ENCODE measurements at regions not wholly inside any gene's neighbourhood (a gene's known extent, or its start where the extent isn't known, plus 50 kb on each side); places are given as distances from the start of the nearest gene placed in this dataset.
"Not testable (repeated sequence)": the region's sequence is repeated elsewhere in the genome, so short reads cannot be mapped to it uniquely, and the experiment has no call there.

DNA sequence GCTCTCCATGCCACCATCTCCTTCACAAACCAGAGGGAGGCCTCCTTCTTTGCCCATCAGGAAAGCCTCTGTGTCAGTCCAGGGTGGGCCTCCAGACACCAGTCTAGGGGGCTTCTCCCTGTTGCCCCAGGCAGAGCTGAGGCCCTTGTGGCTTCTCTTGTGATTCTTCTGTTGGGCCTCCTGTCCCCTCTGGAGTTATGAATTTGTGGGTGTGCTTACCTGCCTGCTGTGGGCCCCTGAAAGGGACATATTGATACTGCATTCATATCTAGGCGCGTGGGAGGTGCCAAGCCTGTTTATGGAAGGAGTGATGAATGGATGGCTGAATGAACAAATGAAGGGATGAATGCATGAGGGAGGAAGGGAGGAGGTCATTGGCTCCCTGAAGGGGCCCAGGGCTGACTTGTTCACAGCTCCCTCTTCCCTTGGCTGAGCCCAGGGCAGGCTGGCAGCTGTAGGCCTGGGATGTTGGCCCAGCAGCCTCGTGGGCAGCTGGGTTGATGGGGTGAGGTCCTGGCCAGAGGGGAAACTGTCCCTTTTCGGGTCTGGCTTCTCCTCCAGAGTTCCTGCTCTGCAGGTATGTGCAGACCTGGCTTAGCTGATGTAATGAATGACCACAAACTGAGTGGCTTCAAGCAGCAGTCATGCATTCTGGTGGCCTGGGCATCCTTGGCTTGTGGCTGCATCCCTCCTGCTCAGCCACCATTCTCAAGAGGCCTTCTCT, 195.4 kb downstream of the GOLGA6L6 start:
- DNase-seq (ENCODE audit: low read depth): no peak

DNA sequence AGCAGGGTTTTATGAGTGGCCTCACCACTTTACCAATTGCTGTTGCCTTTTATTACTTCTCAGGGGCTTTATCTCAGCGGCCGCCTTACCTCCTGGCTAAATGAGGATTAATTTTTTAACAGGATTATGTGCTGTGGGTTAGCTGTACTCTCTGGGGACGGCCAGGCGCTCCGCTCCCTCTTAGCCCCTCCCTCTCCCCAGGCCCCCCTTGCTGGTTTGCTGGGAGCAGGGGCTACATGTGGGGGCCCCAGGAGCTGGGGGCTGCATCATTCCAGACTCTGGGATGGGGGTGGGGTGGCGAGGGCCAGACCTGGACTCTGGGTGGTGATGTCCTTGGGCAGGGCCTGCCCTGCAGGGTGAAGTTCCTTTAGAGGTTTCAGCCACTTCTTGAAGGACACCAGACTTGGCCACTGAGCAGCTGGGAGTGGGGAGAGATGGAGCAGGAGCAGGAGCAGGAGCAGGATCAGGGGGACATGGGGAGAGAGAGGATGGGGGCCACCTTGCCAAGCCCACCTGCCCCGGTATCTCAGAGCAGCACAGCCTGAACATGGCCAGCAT, 196.1 kb downstream of the GOLGA6L6 start:
- no peak for DNase-seq (ENCODE audit: low read depth)

DNA sequence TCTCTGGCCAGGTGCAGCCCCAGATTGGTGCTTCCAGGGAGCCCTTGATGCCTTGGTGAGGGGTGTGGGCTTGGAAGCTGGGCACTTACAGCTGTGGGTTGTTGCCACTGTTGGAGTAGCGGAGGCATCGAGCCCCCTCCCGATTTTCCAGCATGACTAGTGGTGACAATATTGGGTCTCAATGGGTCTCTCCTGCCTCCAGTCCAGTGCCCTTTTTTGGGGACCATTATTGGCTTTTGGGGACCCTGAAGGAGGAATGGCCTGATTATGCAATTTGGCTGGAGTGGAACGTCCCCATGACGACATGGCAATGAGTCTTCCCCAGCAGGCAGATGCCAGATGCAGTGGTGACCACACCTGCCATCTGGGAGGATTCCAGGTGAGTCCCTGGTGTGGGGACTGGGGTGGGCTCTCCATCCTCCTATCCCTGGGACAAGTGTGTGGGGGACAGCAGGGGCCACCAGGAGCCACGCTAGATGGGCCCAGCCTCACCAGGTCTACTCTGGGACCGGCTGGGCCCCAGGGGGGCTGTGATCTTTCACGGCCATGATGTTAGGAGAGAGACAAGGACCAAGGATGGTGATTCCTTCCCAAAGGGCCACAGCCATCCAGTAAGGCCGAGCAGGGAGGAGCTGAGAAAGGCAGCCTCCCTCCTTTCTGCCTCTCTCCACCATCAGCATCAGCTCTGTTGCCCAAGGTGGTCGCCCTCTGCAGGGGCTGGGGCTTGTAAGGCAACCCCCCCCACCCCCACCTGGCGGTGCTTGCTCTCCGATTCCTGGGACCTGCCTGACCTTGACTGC, 196.8 kb downstream of the GOLGA6L6 start:
- no peak for DNase-seq (ENCODE audit: low read depth)

DNA sequence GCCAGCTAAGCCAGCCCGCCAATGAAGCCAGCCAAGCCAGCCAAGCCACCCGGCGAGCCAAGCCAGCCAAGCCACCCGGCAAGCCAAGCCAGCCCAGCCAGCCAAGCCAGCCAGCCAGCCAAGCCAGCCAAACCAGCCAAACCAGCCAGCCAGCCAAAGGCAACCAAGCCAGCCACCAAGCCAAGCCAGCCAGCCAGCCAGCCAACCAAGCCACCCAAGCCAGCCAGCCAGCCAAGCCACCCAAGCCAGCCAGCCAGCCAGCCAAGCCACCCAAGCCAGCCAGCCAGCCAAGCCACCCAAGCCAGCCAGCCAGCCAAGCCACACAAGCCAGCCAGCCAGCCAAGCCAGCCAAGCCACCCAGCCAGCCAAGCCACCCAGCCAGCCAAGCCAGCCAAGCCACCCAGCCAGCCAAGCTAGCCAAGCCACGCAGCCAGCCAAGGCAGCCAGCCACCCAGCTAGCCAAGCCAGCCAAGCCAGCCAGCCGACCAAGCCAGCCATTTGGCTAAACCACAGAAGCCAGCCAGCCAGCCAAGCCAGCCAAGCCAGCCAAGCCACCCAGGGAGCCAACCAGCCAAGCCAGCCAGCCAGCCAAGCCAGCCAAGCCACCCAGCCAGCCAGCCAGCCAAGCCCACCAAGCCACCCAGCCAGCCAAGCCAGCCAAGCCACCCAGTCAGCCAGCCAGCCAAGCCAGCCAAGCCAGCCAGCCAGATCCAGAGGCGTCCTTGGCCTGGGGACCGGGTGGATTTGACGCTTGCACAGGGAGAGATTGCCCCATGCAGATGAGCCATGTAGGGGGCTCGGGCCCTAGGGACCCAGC, 198.0 kb downstream of the GOLGA6L6 start:
- DNase-seq (ENCODE audit: low read depth): not testable (repeated sequence)

DNA sequence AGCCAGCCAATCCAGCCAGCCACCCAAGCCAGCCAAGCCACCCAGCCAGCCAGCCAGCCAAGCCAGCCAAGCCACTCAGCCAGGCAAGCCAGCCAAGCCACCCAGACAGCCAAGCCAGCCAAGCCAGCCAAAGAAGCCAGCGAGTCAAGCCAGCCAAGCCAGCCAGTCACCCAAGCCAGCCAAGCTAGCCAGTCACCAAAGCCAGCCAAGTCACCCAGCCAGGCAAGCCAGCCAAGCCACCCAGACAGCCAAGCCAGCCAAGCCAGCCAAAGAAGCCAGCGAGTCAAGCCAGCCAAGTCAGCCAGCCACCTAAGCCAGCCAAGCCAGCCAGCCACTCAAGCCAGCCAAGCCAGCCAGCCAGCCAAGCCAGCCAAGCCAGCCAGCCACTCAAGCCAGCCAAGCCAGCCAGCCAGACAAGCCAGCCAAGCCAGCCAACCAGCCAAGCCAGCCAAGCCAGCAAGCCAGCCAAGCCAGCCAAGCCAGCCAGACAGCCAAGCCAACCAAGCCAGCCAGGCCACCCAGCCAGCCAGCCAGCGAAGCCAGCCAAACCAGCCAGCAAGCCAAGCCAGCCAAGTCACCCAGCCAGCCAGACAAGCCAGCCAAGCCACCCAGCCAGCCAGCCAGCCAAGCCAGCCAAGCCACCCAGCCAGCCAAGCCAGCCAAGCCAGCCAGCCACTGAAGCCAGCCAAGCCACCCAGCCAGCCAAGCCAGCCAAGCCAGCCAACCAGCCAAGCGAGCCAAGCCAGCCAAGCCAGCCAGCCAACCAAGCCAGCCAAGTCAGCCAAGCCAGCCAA, 198.8 kb downstream of the GOLGA6L6 start:
- not testable (repeated sequence) for DNase-seq (ENCODE audit: low read depth)

DNA sequence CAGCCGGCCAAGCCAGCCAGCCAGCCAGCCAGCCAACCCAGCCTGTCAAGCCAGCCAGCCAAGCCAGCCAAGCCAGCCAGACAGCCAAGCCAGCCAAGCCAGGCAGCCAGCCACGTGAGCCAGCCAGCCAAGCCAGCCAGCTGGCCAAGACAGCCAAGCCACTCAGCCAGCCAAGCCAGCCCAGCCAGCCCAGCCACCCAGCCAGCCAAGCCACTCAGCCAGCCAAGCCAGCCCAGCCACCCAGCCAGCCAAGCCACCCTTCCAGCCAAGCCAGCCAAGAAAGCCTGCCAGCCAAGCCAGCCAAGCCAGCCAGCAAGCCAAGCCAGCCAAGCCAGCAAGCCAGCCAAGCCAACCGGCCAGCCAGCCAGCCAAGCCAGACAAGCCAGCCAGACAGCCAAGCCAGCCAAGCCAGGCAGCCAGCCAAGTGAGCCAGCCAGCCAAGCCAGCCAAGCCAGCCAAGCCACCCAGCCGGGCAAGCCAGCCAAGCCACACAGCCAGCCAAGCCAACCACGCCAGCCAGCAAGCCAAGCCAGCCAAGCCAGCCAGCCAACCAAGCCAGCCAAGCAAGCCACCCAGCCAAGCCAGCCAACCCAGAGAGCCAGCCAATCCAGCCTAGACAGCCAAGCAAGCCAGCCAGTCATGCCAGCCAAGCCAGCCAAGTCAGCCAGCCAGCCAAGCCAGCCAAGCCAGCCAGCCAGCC, 199.5 kb downstream of the GOLGA6L6 start:
- no peak for DNase-seq (ENCODE audit: low read depth)

DNA sequence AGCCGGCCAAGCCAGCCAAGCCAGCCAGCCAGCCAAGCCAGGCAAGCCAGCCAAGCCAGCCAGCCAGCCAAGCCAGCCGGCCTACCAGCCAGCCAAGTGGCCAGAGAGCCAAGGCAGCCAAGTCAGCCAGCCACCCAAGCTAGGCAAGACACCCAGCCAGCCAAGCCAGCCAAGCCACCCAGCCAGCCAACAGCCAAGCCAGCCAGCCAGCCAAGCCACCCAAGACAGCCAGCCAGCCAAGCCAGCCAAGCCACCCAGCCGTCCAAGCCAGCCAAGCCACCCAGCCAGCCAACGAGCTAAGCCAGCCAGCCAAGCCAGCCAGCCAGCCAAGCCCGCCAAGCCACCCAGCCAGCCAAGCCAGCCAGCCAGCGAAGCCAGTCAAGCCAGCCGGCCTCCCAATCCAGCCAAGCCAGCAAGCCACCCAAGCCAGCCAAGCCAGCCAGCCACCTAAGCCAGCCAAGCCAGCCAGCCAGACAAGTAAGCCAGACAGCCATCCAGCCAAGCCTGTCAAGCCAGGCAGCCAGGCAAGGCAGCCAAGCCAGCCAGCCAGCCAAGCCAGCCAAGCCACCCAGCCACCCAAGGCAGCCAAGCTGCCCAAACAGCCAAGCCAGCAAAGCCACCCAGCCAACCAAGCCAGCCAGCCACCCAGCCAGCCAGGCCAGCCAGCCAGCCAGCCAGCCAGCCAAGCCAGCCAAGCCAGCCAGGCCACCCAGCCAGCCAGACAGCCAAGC, 200.5 kb downstream of the GOLGA6L6 start:
- no peak for DNase-seq (ENCODE audit: low read depth)

DNA sequence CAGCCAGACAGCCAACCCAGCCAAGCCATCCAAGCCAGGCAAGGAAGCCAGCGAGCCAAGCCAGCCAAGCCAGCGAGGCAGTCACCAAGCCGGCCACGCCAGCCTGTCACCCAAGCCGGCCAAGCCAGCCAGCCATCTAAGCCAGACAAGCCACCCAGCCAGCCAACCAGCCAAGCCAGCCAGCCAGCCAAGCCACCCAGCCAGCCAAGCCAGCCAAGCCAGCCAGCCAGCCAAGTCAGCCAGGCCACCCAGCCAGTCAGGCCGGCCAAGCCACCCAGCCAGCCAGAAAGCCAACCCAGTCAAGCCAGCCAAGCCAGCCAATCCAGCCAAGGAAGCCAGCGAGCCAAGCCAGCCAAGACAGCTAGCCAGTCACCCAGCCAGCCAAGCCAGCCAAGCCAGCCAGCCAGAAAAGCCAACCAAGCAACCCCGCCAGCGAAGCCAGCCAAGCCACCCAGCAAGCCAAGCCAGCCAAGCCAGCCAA, 201.2 kb downstream of the GOLGA6L6 start:
- DNase-seq (ENCODE audit: low read depth): no peak

DNA sequence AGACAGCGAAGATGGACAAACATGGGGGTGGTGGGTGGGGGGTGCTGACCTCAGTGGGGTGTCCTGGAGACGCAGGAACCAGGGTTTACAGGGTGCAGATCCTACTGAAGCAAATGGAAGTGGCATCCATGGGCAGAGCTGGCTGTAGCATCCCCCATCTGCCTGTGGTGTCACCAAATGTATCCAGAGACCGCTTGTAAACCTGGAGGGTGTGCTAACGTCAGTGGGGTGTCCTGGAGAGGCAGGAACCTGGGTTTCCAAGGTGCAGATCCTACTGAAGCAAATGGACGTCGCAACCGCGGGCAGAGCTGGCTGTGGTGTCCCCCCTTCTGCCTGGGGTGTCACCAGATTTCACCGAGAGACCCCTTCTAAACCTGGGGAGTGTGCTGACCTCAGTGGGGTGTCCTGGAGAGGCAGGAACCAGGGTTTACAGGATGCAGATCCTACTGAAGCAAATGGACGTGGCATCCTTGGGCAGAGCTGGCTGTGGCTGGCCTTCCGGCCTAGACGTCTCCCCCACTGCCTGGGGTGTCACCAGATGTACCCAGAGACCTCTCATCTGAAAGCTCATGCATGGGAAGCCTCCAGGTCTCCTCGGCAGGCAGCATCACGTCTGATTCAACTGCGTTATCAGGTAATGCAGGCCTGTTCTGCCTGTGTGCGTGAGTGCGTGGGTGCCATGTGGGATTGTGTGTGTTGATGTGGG, 202.4 kb downstream of the GOLGA6L6 start:
- not testable (repeated sequence) for DNase-seq (ENCODE audit: low read depth)

DNA sequence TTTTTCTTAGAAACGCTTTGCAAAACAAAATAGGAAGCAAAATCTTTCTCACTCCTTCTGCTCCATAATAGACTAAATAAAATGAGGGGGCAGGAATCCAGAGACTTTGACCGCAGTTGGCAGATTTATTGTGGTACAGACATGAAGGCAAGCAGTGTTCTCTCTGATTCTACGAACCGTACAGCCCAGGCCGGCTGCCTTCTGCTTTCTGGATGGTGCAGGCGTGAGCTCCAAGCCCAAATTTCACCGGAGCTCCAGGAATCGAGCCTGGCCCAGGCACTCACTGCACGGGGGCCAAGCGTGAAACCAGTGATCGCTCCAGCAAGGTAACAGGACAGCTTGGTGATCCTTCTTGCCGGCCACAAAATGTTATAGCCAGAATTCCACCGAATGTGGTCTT, 202.9 kb downstream of the GOLGA6L6 start:
- DNase-seq (ENCODE audit: low read depth): not testable (repeated sequence)

DNA sequence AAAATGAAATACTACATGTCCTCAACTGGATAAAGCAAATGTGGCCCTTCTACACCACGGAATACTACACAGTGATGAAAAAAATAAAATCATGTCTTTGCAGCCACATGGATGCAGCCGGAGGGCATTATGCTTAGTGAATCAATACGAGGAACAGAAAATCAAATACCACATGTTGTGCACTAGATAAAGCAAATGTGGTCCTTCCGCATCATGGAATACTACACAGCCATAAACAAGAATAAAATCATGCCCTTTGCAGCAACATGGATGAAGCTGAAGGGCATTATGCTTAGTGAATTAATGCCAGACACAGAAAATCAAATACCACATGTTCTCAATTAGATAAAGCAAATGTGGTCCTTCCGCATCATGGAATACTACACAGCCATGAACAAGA, 204.4 kb downstream of the GOLGA6L6 start:
- DNase-seq (ENCODE audit: low read depth): not testable (repeated sequence)

DNA sequence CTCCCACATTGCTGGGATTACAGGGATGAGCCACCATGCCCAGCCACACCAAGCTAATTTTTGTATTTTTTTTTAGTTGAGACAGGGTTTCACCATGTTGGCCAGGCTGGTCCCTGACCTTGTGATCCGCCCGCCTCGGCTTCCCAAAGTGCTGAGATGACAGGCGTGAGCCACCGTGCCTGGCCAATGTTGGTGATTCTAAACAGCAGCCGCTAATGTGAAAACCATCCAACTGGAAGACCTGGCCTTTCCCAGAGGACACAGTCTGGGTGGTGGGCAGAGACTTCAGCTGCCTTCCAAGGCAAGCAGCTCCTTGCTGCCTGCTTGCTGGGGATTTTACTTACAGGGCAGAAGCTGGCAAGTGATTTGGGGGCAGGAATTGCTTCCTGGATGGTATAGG, 207.1 kb downstream of the GOLGA6L6 start:
- not testable (repeated sequence) for DNase-seq (ENCODE audit: low read depth)

DNA sequence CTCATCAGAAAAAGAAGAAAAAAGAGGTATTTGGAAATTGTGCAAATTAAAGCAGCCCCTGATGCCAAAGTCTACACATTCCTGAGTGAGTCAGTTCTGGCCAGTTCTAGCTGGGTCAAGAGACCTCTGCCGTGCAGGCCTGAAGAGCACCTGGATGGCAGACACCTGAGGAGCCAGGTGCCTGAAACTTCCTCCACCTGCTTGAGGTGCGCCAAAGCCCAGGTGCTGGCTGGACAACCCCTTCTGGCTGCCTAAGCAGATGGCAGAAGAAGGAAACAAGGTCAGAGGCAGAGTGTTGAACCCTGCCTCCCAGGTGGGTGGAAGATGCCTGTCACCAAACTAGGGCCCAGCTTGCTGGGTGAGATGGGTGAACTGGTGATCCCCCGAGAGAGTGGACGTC, 215.8 kb downstream of the GOLGA6L6 start:
- DNase-seq (ENCODE audit: low read depth): not testable (repeated sequence)

DNA sequence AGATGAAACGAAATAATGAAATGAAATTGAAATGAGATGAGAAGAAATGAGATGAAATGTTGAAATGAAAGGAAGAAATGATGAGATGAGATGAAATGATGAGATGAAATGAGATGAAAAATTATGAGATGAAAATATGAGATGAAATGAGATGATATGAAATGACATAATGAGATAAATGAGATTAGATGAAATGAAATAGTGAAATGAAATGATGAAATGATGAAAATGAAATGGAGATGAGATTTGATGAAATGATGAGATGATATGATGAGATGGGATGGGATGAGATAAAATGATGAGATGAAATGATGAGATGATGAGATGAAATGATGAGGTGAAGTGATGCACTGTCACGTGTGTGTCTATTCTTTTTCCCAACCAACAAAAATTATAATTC, 224.5 kb downstream of the GOLGA6L6 start:
- not testable (repeated sequence) for DNase-seq (ENCODE audit: low read depth)

DNA sequence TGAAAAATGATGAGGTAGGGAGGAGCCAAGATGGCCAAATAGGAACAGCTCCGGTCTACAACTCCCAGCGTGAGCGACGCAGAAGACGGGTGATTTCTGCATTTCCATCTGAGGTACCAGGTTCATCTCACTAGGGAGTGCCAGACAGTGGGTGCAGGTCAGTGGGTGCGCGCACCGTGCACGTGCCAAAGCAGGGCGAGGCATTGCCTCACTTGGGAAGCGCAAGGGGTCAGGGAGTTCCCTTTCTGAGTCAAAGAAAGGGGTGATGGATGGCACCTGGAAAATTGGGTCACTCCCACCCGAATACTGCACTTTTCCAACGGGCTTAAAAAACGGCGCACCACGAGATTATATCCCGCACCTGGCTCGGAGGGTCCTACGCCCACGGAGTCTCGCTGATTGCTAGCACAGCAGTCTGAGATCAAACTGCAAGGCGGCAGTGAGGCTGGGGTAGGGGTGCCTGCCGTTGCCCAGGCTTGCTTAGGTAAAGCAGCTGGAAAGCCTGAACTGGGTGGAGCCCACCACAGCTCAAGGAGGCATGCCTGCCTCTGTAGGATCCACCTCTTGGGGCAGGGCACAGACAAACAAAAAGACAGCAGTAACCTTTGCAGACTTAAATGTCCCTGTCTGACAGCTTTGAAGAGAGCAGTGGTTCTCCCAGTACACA, 230.5 kb downstream of the GOLGA6L6 start:
- DNase-seq (ENCODE audit: low read depth): not testable (repeated sequence)

DNA sequence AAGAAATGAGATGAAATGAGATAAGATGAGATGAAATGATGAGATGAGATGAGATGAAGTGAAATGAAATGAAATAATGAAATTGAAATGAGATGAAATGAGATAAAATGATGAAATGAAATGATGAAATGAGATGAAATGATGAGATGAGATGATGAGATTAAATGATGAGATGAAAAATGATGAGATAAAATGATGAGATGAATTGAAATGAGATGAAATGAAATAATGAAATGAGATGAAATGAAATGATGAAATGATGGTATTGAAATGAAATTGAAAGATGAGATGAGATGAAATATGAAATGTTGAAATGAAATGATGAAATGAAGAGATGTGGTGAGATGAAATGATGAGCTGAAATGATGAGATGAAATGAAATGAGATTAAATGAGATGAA, 231.0 kb downstream of the GOLGA6L6 start:
- DNase-seq (ENCODE audit: low read depth): no peak

DNA sequence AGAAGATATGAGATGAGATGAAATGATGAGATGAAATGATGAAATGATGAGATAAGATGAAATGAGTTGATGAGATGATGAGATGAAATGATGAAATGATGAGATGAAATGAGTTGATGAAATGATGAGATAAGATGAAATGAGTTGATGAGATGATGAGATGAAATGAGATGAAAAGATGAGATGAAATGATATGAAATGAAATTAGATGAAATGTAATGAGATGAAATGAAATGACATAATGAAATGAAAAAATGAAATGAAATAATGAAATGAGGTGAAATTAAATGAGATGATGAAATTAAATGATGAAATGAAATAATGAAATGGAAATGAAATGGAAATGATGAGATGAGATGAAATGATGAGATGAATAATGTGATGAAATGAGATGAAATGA, 231.6 kb downstream of the GOLGA6L6 start:
- DNase-seq (ENCODE audit: low read depth): not testable (repeated sequence)

DNA sequence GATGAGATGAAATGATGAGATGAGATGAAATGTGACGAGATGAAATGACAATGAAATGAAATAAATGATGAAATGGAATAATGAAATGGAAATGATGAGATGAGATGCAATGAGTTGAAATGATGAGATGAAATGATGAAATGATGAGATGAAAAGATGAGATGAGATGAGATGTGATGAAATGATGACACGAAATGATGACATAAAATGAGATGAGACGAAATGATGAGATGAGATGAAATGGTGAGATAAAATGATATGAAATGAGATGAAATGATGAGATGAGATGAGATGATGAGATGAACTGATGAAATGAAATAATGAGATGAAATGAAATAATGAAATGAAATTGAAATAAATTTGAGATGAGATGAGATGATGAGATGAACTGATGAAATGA, 232.2 kb downstream of the GOLGA6L6 start:
- not testable (repeated sequence) for DNase-seq (ENCODE audit: low read depth)

Measured in stimulated activated CD8-positive, alpha-beta memory T cell treated with anti-CD3 and anti-CD28 coated beads, Interleukin-4, amount 100 ng/mL, for 24 hours (primary cell).